GM12878 (cell line): ENCODE measurements at regions not wholly inside any gene's neighbourhood (a gene's known extent, or its start where the extent isn't known, plus 50 kb on each side); places are given as distances from the start of the nearest gene placed in this dataset.

Source experiments
- ATF7 ChIP-seq: fragments of 450-650 bp; IDR thresholded peaks from 2 replicates; pipeline ENCODE4 v1.6.1; 2016; ENCODE audit warnings: low read depth, mild to moderate bottlenecking
- BACH1 ChIP-seq: fragments of 450-650 bp; IDR thresholded peaks from 2 replicates; pipeline ENCODE4 v1.6.1; 2017; ENCODE audit warnings: mild to moderate bottlenecking, borderline replicate concordance
- ETV6 ChIP-seq, 2 experiments: fragments of 450-650 bp in 1 of 2; IDR thresholded peaks in 1 of 2; conservative IDR thresholded peaks in 1 of 2; 2 replicates each; pipeline ENCODE4 v1.6.1; 2014; ENCODE audit warnings: antibody characterized with exemption in 1 of 2, borderline replicate concordance in 1 of 2, low read depth in 1 of 2, mild to moderate bottlenecking in 1 of 2, moderate library complexity in 1 of 2
- EZH2 ChIP-seq: IDR thresholded peaks from 2 replicates; pipeline ENCODE4 v1.6.1; 2012; ENCODE audit warnings: low read depth, mild to moderate bottlenecking, control low read depth, inconsistent platforms, low read length, borderline replicate concordance; ENCODE audit not compliant: control insufficient read depth
- HCFC1 ChIP-seq: fragments of 150-350 bp; IDR thresholded peaks from 2 replicates; pipeline ENCODE4 v1.6.1; 2014; ENCODE audit warnings: low read length
- MTA3 ChIP-seq: IDR thresholded peaks from 2 replicates; pipeline ENCODE4 v1.6.1; 2012; ENCODE audit warnings: low read length, inconsistent platforms, borderline replicate concordance
- ZZZ3 ChIP-seq: IDR thresholded peaks from 2 replicates; pipeline ENCODE4 v1.6.1; 2011; ENCODE audit warnings: low read depth; ENCODE audit not compliant: control insufficient read depth, insufficient read length
- TF ChIP-seq, protein P1 (sequence below), 3 experiments: IDR thresholded peaks in 2 of 3; conservative IDR thresholded peaks in 1 of 3; 2 replicates each; pipeline ENCODE4 v1.5.1; 2011; ENCODE audit warnings: low read depth in 3 of 3, low read length in 3 of 3, mild to moderate bottlenecking in 3 of 3, control low read depth in 2 of 3, moderate library complexity in 2 of 3, inconsistent platforms in 1 of 3, mixed read lengths in 1 of 3; ENCODE audit not compliant: control insufficient read depth in 2 of 3, insufficient read depth in 1 of 3; ENCODE audit errors: extremely low read depth in 1 of 3
- TF ChIP-seq, protein P2 (sequence below): IDR thresholded peaks from 2 replicates; pipeline ENCODE4 v1.6.1; 2012; ENCODE audit warnings: low read length, inconsistent platforms

DNA sequence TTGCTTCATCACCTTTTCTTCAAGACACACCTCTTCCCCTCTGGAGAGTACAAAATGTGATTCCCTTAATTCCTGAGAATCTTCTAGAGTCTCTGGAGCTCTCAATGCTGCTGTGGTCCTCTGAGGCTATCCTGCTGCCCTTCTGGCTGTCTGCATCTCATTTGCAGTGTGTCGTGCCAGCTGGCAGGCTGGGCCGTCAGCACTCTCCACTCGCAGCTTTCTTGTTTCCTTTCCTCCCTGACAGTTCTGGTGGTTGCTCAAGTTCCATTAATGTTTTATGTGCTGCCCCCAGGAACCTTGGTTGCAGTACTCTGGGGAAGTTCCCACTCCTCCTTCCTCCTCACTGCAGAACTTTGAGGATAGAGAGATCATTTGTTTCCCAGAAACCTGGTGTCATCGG is 210.8 kb upstream of the ROPN1 start:
- TF ChIP-seq, protein P1, sequence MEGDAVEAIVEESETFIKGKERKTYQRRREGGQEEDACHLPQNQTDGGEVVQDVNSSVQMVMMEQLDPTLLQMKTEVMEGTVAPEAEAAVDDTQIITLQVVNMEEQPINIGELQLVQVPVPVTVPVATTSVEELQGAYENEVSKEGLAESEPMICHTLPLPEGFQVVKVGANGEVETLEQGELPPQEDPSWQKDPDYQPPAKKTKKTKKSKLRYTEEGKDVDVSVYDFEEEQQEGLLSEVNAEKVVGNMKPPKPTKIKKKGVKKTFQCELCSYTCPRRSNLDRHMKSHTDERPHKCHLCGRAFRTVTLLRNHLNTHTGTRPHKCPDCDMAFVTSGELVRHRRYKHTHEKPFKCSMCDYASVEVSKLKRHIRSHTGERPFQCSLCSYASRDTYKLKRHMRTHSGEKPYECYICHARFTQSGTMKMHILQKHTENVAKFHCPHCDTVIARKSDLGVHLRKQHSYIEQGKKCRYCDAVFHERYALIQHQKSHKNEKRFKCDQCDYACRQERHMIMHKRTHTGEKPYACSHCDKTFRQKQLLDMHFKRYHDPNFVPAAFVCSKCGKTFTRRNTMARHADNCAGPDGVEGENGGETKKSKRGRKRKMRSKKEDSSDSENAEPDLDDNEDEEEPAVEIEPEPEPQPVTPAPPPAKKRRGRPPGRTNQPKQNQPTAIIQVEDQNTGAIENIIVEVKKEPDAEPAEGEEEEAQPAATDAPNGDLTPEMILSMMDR (IDR thresholded peaks at IDR 0.05 in 2 of 3, conservative IDR thresholded peaks at IDR 0.05 in 1 of 3; ENCODE audit: control insufficient read depth in 2 of 3, extremely low read depth in 1 of 3, insufficient read depth in 1 of 3, low read depth in 3 of 3, low read length in 3 of 3), result no peak
- no peak for TF ChIP-seq MTA3
- TF ChIP-seq, protein P2, sequence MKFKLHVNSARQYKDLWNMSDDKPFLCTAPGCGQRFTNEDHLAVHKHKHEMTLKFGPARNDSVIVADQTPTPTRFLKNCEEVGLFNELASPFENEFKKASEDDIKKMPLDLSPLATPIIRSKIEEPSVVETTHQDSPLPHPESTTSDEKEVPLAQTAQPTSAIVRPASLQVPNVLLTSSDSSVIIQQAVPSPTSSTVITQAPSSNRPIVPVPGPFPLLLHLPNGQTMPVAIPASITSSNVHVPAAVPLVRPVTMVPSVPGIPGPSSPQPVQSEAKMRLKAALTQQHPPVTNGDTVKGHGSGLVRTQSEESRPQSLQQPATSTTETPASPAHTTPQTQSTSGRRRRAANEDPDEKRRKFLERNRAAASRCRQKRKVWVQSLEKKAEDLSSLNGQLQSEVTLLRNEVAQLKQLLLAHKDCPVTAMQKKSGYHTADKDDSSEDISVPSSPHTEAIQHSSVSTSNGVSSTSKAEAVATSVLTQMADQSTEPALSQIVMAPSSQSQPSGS, result no peak
- TF ChIP-seq ATF7, result no peak
- TF ChIP-seq ZZZ3, result no peak
- no peak for TF ChIP-seq ETV6 (conservative IDR thresholded peaks at IDR 0.05 in 1 of 2, IDR thresholded peaks at IDR 0.05 in 1 of 2; ENCODE audit: borderline replicate concordance in 1 of 2, low read depth in 1 of 2)
- TF ChIP-seq BACH1, result no peak
- no peak for TF ChIP-seq EZH2
- no peak for TF ChIP-seq HCFC1
